NCI-H1930 (cell line): ENCODE measurements at regions not wholly inside any gene's neighbourhood (a gene's known extent, or its start where the extent isn't known, plus 50 kb on each side); places are given as distances from the start of the nearest gene placed in this dataset.

Source experiments
- DNase-seq, 2 experiments: peaks; one replicate each; lab custom pipeline; 2025; lab: John Stamatoyannopoulos, UW

GRCh38 chr16:6510261-6510660, 822.4 kb upstream of the RBFOX1 start:
- DNase-seq: no peak

- DNase-seq: no peak
Observed at GRCh38 chr16:6499413-6499812, 833.2 kb upstream of the RBFOX1 start.

- peak in 1 of 2 experiments; percentile 60 for DNase-seq
Observed at GRCh38 chr16:6498858-6499257, 833.8 kb upstream of the RBFOX1 start.

DNA sequence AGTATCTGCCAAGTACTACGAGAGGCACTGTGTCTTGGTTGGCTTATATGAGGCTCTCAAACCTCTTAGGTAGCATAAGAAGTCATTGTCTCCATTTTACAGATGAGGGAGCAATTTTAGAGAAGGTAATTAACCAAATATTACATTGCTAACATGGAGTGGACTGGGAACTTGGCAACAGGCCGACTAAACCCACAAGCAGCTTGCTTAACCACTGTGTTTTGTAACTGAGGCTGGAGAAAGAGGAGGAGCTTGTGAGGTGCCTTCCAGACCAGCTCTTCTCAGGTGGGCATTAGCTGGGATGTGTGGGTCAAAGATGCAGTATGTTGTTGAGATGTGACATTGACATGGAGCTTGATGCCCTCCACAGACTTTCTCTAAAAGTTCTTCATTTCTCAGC, 835.6 kb upstream of the RBFOX1 start:
- no peak for DNase-seq

DNA sequence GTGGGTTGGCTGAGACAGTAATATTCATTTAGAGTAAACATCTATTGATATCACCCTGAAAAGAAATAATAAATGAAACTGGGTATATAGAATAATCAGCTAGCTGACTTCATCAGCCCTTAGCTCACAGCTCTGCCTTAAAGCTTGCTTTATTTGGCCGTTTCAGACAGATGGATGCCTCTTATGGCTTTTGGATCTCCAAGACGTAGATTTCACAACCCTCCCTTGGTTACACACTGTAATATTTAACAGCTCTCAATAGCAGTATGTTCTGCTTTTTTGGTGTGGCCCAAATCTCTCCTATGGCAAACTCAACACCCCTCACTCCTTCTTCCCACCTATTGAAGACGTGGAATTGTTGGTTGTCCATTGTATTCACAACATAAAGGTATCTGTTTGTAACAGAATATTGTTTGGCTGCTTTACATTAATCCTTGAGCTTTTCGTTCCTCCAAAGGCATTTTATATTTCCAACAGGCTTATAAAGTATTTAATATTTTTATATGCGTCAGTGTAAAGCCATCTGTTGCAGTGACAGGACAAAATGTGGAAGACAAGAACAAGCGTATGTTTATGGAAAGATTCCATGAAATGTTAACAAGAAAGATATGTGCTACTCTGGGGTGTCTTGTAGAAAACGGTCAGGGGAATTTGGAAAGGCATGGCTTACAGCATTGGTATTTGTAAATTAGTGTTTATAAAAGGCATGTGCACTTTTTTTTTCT, 837.0 kb upstream of the RBFOX1 start:
- no peak for DNase-seq

DNA sequence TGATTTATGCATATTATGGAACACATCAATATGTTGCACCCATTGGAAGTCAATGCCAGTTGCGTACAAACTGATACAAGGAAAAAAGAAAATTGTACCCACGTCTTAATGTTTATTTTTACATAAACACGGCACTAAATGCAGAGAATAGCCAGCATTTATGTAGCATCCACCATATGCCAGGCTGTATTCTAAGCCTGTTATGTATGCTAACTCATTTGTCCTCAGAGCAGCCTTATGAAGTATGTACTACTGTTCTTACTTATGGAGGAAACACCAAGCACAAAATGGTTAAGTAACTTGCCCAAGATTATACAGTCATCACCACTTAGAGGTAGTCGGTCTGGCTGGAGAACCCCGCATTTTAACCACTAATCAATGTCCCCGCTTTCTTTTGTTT, 837.9 kb upstream of the RBFOX1 start:
- DNase-seq: no peak

GRCh38 chr16:6493555-6493954, 839.1 kb upstream of the RBFOX1 start:
- DNase-seq: no peak

GRCh38 chr16:6492742-6493141, 839.9 kb upstream of the RBFOX1 start:
- DNase-seq: no peak

GRCh38 chr16:6484935-6485334, 847.7 kb upstream of the RBFOX1 start:
- no peak for DNase-seq

- DNase-seq: no peak
Observed at GRCh38 chr16:6484081-6484480, 848.6 kb upstream of the RBFOX1 start.

GRCh38 chr16:6483469-6484033, 849.1 kb upstream of the RBFOX1 start:
- no peak for DNase-seq

- no peak for DNase-seq
Observed at GRCh38 chr16:6482696-6483468, 849.8 kb upstream of the RBFOX1 start.

- no peak for DNase-seq
Observed at GRCh38 chr16:6481894-6482293, 850.8 kb upstream of the RBFOX1 start.

DNA sequence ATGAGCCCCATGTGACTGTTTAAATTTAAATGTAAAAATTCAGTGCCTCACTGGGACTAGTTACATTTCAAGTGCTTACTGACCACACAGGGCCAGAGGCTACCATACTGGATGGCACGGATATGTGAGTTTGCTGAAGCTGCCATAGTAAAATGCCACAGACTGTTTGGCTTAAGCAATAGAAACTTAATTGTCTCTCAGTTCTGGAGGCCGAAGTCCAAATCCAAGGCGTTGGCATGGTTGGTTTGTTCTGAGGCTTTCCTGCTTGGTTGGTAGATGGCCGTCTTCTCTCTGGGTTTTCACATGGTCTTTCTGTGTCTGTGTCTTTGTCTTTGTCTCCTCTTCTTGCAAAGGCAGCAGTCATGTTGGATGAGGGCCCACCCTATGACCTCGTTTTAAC, 878.9 kb upstream of the RBFOX1 start:
- no peak for DNase-seq

DNA sequence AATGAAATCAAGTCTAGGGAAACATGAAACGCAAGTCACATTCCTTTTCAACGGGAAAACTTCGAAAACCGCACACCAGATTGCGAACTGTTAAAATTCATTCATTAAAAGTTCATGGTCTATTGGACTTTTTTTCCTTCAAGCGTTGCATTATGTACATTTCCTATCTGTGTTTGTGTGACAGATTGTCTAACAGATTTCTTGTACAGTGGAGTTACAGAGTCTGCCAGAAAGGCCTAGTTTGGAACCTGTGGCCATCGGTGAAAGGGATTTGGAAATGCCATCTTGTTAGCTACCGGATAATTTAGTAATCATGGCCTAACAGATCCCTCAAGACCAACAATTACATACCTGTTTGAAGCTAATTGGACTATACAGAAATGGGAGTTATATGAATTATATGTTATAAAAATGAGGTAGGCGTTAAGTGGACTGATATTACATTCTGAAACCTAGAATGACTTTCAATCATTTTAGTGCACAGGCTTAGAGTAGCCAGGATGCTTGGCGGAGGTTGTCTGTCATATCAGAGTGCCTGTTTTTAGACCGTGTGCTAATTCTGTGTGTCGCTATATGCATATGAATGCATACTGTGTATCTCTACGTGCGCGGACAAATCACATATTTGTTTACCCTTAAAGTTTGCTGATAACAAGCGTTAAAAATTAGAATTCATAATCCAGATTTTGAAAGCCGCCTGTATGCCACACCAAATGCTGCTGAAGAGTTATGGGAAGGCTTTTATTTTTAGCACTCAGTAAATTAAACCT, 885.4 kb upstream of the RBFOX1 start:
- no peak for DNase-seq

- DNase-seq: no peak
Observed at GRCh38 chr16:6446370-6446769, 886.3 kb upstream of the RBFOX1 start.

DNA sequence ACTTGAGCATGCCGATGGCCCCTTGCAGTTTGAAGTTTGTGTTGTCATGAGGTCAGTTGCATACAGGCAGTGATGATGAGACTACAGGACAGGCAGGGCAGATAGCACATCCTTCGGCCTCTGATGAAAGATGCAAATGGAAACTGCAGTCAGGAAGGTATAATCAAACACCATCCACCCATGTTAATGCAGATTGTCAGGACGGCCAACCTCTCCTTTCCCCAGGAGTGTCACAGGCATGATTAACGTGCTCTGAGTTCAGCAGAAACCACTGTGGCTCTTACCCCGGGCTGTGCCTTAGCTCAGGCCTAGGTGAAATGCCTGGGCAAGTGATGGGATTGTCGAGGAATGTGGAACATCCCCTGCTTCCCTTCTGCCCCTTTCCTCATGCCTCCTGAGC, 893.5 kb upstream of the RBFOX1 start:
- DNase-seq: no peak

- DNase-seq: peak; percentile 69 to 76
Observed at GRCh38 chr16:6428861-6429260, 903.8 kb upstream of the RBFOX1 start.

DNA sequence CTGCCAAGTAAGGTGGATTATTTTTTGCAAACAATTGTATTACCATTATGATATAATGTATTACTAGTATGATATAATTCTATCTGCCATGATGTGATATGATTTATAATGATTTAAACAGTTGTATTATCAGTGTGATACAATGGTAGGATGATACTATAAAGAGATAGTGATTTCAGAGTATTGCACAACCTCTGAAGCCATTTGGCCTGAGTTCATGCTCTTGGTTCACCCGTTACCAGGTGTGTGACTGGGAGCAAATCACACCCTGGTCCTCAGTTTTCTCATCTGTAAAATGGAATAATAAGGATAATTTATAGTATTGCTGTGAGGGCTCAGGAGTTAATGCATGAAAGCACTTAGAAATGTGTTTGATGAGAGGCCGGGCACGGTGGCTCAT, 905.0 kb upstream of the RBFOX1 start:
- no peak for DNase-seq

DNA sequence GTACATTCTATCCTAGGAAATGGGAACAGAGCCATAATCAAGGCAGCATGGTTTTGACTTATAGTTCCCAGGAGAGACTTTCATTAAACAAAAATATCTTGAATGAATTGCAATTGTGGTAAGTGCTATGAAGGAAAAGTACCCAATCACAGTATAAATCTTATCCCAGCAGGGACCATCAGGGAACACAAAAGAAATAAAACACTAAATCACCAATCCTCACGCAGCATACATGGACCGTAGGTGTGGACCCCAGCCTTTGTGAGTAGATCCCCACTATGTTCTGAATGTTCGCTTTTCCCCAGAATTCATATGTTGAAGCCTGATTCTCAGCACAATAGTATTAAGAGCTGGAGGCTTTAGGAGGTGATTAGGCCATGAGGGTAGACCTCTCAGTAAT, 925.0 kb upstream of the RBFOX1 start:
- no peak for DNase-seq

DNA sequence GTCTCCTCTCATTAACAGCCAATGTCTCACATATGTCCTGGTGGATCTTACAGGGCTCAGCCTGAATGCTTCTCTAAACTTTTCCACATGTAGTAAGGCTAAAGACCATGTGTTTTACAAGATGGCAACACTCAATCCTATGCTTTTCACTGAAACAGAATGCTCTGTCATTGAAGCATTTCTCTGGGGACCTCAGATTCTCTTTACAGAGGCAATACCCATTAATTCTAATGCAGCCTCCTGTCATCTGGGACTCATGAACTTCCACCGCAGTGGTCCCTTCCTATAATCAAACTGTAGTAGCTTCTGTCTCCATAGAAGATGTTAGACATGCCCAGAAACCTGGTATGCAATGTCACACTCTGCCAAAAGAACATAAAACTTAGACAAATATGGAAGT, 926.6 kb upstream of the RBFOX1 start:
- no peak for DNase-seq

DNA sequence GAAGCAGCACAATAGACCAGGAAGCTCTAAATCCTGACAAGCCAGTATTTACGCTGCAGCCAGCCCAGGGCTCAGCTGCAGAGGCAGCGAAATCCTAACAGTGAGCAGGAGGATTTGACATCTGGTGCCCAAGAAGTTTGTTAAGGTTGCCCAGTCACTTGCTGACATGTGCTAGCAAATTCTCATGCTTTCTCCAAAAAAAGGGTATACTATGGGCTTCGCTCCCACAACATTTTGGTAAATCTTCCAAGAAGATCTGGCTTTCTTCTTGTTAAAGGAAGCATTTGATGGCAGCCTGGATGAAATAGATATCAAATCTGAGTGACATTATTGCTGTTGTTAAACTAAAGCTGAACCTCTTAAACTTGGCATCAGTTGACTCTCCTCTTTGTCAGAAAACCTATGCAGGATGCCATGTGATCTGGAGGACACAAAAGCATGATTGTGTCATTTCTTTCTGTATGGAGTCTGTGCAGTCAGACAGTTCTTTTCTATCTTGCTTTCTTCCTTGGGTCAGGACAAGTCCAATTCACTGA, 949.7 kb upstream of the RBFOX1 start:
- DNase-seq: no peak
